Endothelial cell of umbilical vein (primary cell): ENCODE measurements at regions not wholly inside any gene's neighbourhood (a gene's known extent, or its start where the extent isn't known, plus 50 kb on each side); places are given as distances from the start of the nearest gene placed in this dataset.

Source experiments
- BruUV-seq: library from RNA; stranded (reverse); fragments of 400-500 nt; replicated peaks from 2 replicates; lab custom pipeline; 2021; lab: Mats Ljungman, UMichigan
- CTCF ChIA-PET: fragments of 300-600, 350-600 bp; sonication (Branson Sonifier 250); formaldehyde crosslinking; loops from one replicate; lab custom pipeline; 2021; ENCODE audit warnings: antibody characterized with exemption, inconsistent platforms; lab: Charles Lee
- POLR2A ChIA-PET: fragments of 300-600, 350-600 bp; sonication (Branson Sonifier 250); formaldehyde crosslinking; loops from one replicate; lab custom pipeline; 2021; ENCODE audit warnings: antibody characterized with exemption, inconsistent platforms; lab: Charles Lee
- DNase-seq: peaks from one replicate; pipeline ENCODE4 v3.0.0-alpha.2; 2011; ENCODE audit warnings: low read depth, low spot score
- FAIRE-seq: peaks from 2 replicates; lab custom pipeline; 2011; peaks lifted over from hg19 to GRCh38; lab: Jason Lieb, UNC
- H2AFZ ChIP-seq: 2 replicates; pipeline ENCODE4 v1.6.0; 2012; ENCODE audit warnings: low read depth, low read length, control low read depth, inconsistent platforms
- H3K27ac ChIP-seq: 2 replicates; pipeline ENCODE4 v1.5.1; 2011; ENCODE audit warnings: low read depth, mild to moderate bottlenecking, control low read depth, low read length, moderate library complexity; ENCODE audit not compliant: insufficient read depth
- H3K27me3 ChIP-seq, 2 experiments: 2 replicates each; pipeline versions ENCODE4 v1.6.0 to v1.6.1; 2011; ENCODE audit warnings: low read length in 2 of 2, mixed read lengths in 1 of 2; ENCODE audit not compliant: control insufficient read depth in 2 of 2, insufficient read depth in 2 of 2
- H3K36me3 ChIP-seq, 2 experiments: 2 replicates in 1 of 2; 3 replicates in 1 of 2; pipeline ENCODE4 v1.5.1; 2011; ENCODE audit warnings: low read length in 2 of 2, mild to moderate bottlenecking in 1 of 2, moderate library complexity in 1 of 2; ENCODE audit not compliant: control insufficient read depth in 2 of 2, insufficient read depth in 2 of 2; ENCODE audit errors: extremely low read depth in 1 of 2
- H3K4me1 ChIP-seq: 3 replicates; pipeline ENCODE4 v1.5.1; 2011; ENCODE audit warnings: mild to moderate bottlenecking, low read length; ENCODE audit not compliant: control insufficient read depth, insufficient read depth; ENCODE audit errors: extremely low read depth
- H3K4me2 ChIP-seq: 2 replicates; pipeline ENCODE4 v1.6.1; 2011; ENCODE audit warnings: low read length, control low read depth, mixed read lengths; ENCODE audit not compliant: insufficient read depth
- H3K4me3 ChIP-seq, 3 experiments: fragments of 200-600 bp in 1 of 3; sonication (generic), shearing (Covaris generic) in 1 of 3; replicated peaks in 1 of 3; 2 replicates each; pipeline ENCODE4 v1.5.1; 2011 to 2016; ENCODE audit warnings: control low read depth in 3 of 3, low read length in 3 of 3, mild to moderate bottlenecking in 2 of 3, inconsistent platforms in 1 of 3, low read depth in 1 of 3, moderate library complexity in 1 of 3; ENCODE audit not compliant: insufficient read depth in 1 of 3
- H3K79me2 ChIP-seq: 2 replicates; pipeline ENCODE4 v1.6.0; 2012; ENCODE audit warnings: low read length, inconsistent platforms; ENCODE audit not compliant: control insufficient read depth, insufficient read depth
- H3K9ac ChIP-seq: replicated peaks from 2 replicates; pipeline ENCODE3; 2011; ENCODE audit warnings: low read length, control low read depth; ENCODE audit not compliant: insufficient read depth; ENCODE audit errors: extremely low read depth
- H3K9me1 ChIP-seq: replicated peaks from 3 replicates; pipeline ENCODE4 v1.6.0; 2011; ENCODE audit warnings: mild to moderate bottlenecking, low read length; ENCODE audit not compliant: control insufficient read depth, insufficient read depth; ENCODE audit errors: extremely low read depth
- H3K9me3 ChIP-seq: replicated peaks from 2 replicates; pipeline ENCODE4 v1.5.1; 2012; ENCODE audit warnings: low read length, inconsistent platforms; ENCODE audit not compliant: control insufficient read depth, insufficient read depth
- H4K20me1 ChIP-seq: replicated peaks from 2 replicates; pipeline ENCODE3; 2011; ENCODE audit warnings: mild to moderate bottlenecking, low read length; ENCODE audit not compliant: control insufficient read depth, insufficient read depth; ENCODE audit errors: extremely low read depth
- EZH2 ChIP-seq: IDR thresholded peaks from 2 replicates; pipeline ENCODE4 v1.6.1; 2012; ENCODE audit warnings: borderline replicate concordance, low read depth, mild to moderate bottlenecking, moderate library complexity, low read length, inconsistent platforms; ENCODE audit not compliant: severe bottlenecking
- FOS ChIP-seq: IDR thresholded peaks from 2 replicates; pipeline ENCODE4 v1.6.1; 2011; ENCODE audit warnings: mild to moderate bottlenecking, low read length, moderate library complexity, borderline replicate concordance; ENCODE audit not compliant: insufficient read depth
- GATA2 ChIP-seq: IDR thresholded peaks from 2 replicates; pipeline ENCODE4 v1.7.0; 2011; ENCODE audit warnings: low read depth, mild to moderate bottlenecking, moderate library complexity, mixed read lengths, low read length; ENCODE audit not compliant: insufficient read length, insufficient read depth
- JUN ChIP-seq: IDR thresholded peaks from 2 replicates; pipeline ENCODE4 v1.6.1; 2011; ENCODE audit warnings: borderline replicate concordance, low read depth; ENCODE audit not compliant: insufficient read length, insufficient read depth
- MYC ChIP-seq: IDR thresholded peaks from one replicate; pipeline ENCODE4 v1.6.1; 2011; ENCODE audit warnings: mild to moderate bottlenecking, low read depth, low read length
- POLR2A ChIP-seq: IDR thresholded peaks from 2 replicates; pipeline ENCODE4 v1.6.1; 2012; ENCODE audit warnings: low read depth, mild to moderate bottlenecking, control low read depth, low read length
- POLR2AphosphoS5 ChIP-seq: IDR thresholded peaks from 2 replicates; pipeline ENCODE4 v1.6.1; 2012; ENCODE audit warnings: low read depth, mild to moderate bottlenecking, control low read depth, low read length, moderate library complexity; ENCODE audit not compliant: insufficient read depth
- dilution Hi-C: fragments of 300-500 bp; cut with MboI; formaldehyde crosslinking; loops from one replicate; pipeline ENCODE4 v1.15.0; 2019; ENCODE audit warnings: low sequenced_read_pairs; ENCODE audit not compliant: extremely low pct_ligation_motif_present
- intact Hi-C: fragments of 100-400 bp; cut with micrococcal nuclease; formaldehyde crosslinking; loops from one replicate; pipeline ENCODE4 v1.10.0; 2022
- TF ChIP-seq, protein P1 (sequence below), 2 donors: IDR thresholded peaks; 1 replicate in 1 of 2; 2 replicates in 1 of 2; pipeline ENCODE4 v1.5.1; 2011; ENCODE audit warnings: low read length in 2 of 2, mild to moderate bottlenecking in 2 of 2, moderate library complexity in 2 of 2, control low read depth in 1 of 2, inconsistent platforms in 1 of 2, low read depth in 1 of 2; ENCODE audit not compliant: insufficient read depth in 1 of 2; ENCODE audit errors: extremely low read depth in 1 of 2
- TF ChIP-seq, protein P2 (sequence below): IDR thresholded peaks from 2 replicates; pipeline ENCODE4 v1.6.1; 2011; ENCODE audit not compliant: insufficient read depth, insufficient read length

DNA sequence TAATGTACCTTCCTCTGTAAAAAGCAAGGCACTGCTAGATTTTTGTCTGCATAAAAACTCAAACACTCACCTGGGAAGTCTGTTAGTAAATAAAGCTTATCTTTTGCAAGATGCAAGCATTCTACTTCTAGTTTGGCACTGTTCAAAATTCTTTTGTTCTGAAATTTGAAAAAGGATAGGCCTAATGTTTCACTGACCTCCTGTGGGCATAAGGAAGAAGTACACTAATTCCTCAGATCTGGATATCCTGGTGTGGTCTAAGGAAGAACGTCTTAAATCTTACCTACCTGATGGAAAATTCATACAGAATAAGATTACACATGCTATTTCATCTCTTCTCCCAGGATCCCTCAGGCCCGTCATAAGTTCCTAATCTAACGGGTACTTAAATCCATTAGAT, 93.5 kb upstream of the CAMK1G start:
- intact Hi-C loops: no loop called here

DNA sequence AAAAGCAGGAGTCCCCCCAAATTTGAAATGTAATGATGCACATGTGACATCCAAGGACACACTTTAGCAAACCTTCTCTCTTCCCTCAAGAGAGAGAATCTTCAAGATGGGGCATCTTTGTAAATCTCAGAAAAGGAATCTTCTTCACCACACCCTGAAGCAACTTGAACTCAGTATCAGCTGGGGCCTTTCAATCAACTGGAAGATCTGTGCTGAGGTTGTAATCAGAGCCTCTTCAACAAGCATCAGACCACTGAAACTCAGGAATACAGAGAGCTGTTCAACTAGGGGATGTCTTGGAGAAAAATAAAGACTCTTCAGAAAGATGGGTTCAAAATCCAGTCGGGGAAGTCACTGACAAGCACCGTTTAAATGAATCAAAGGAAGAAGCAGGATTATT, 92.5 kb upstream of the CAMK1G start:
- Histone ChIP-seq H3K9ac (no peak overlapping the region), H3K4me1 (no peaks in the 10 kb centered on the region), H3K79me2 (no peaks in the 10 kb centered on the region), H3K27ac (no peak overlapping the region), H2AFZ (no peak overlapping the region), H3K9me1 (no peaks in the 10 kb centered on the region), H3K4me3 (no peak overlapping the region), H4K20me1 (no peaks in the 10 kb centered on the region), H3K36me3 (no peaks in the 10 kb centered on the region), H3K27me3 (no peaks in the 10 kb centered on the region), H3K9me3 (no peaks in the 10 kb centered on the region), H3K4me2 (no peak overlapping the region)
- dilution Hi-C loops: no loop called here
- intact Hi-C loops: no loop called here
- DNase-seq: no peak
- ChIA-PET POLR2A (no interaction called here), CTCF (no interaction called here)
- BruUV-seq: no TSS peak
- TF ChIP-seq POLR2AphosphoS5 (no peak), JUN (no peak), EZH2 (no peak), POLR2A (no peak), FOS (no peak), GATA2 (no peak), MYC (no peak)
- TF ChIP-seq, protein P1, sequence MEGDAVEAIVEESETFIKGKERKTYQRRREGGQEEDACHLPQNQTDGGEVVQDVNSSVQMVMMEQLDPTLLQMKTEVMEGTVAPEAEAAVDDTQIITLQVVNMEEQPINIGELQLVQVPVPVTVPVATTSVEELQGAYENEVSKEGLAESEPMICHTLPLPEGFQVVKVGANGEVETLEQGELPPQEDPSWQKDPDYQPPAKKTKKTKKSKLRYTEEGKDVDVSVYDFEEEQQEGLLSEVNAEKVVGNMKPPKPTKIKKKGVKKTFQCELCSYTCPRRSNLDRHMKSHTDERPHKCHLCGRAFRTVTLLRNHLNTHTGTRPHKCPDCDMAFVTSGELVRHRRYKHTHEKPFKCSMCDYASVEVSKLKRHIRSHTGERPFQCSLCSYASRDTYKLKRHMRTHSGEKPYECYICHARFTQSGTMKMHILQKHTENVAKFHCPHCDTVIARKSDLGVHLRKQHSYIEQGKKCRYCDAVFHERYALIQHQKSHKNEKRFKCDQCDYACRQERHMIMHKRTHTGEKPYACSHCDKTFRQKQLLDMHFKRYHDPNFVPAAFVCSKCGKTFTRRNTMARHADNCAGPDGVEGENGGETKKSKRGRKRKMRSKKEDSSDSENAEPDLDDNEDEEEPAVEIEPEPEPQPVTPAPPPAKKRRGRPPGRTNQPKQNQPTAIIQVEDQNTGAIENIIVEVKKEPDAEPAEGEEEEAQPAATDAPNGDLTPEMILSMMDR (IDR thresholded peaks at IDR 0.05; ENCODE audit: extremely low read depth in 1 of 2, insufficient read depth in 1 of 2, low read depth in 1 of 2, low read length in 2 of 2): no peak
- TF ChIP-seq, protein P2, sequence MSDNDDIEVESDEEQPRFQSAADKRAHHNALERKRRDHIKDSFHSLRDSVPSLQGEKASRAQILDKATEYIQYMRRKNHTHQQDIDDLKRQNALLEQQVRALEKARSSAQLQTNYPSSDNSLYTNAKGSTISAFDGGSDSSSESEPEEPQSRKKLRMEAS: no peak
- no peak for FAIRE-seq

More for the DNA sequence above, 93.5 kb upstream of the CAMK1G start:
- Histone ChIP-seq H3K4me2 (no peak overlapping the region), H4K20me1 (no peaks in the 10 kb centered on the region), H3K9me1 (no peaks in the 10 kb centered on the region), H3K79me2 (no peaks in the 10 kb centered on the region), H3K27ac (no peak overlapping the region), H3K27me3 (no peaks in the 10 kb centered on the region), H3K4me1 (no peaks in the 10 kb centered on the region), H3K36me3 (no peaks in the 10 kb centered on the region), H3K9me3 (no peaks in the 10 kb centered on the region), H3K9ac (no peak overlapping the region), H2AFZ (no peak overlapping the region), H3K4me3 (no peak overlapping the region)
- CTCF ChIA-PET: no interaction called here
- no TSS peak for BruUV-seq
- FAIRE-seq (no peak), DNase-seq (no peak)
- dilution Hi-C loops: no loop called here
- TF ChIP-seq POLR2A: no peak
- TF ChIP-seq, protein P1 (IDR thresholded peaks at IDR 0.05; ENCODE audit: extremely low read depth in 1 of 2, insufficient read depth in 1 of 2, low read depth in 1 of 2, low read length in 2 of 2): no peak
- TF ChIP-seq GATA2: no peak
- no peak for TF ChIP-seq POLR2AphosphoS5
- no peak for TF ChIP-seq EZH2
- no peak for TF ChIP-seq MYC
- TF ChIP-seq, protein P2: no peak
- POLR2A ChIA-PET: no interaction called here
